Body of pancreas (tissue), 4 donors: ENCODE measurements at regions not wholly inside any gene's neighbourhood (a gene's known extent, or its start where the extent isn't known, plus 50 kb on each side); places are given as distances from the start of the nearest gene placed in this dataset.
A peak's percentile ranks its signal among the peaks of the same experiment; 100 is the strongest.

Experiments used
- ATAC-seq: fragments of 150-250 bp; one replicate; pipeline ENCODE4 v1.9.1; 2016
- DNase-seq, 4 donors: peaks; one replicate each; pipeline ENCODE4 v3.0.0-alpha.2; 2019
- H3K27ac ChIP-seq, 4 donors: fragments of 200-600 bp; sonication (generic); 1 replicate in 3 of 4; 2 replicates in 1 of 4; pipeline versions ENCODE4 v1.5.1 to v1.6.1; 2016 to 2019; ENCODE audit warnings: mild to moderate bottlenecking in 1 of 4, mixed read lengths in 1 of 4, moderate library complexity in 1 of 4
- H3K27me3 ChIP-seq, 2 donors: fragments of 200-600 bp; sonication (generic); one replicate each; pipeline ENCODE4 v1.6.0; 2016; ENCODE audit warnings: mild to moderate bottlenecking in 1 of 2
- H3K36me3 ChIP-seq, 2 donors: fragments of 200-600 bp; sonication (generic); replicated peaks in 1 of 2; 2 replicates each; pipeline ENCODE4 v1.5.1; 2016; ENCODE audit warnings: low read depth in 2 of 2; ENCODE audit not compliant: insufficient read depth in 1 of 2
- H3K4me1 ChIP-seq: fragments of 200-600 bp; sonication (generic); one replicate; pipeline ENCODE4 v1.6.0; 2016
- H3K4me3 ChIP-seq, 2 donors: fragments of 200-600 bp; sonication (generic); 1 replicate in 1 of 2; 2 replicates in 1 of 2; pipeline ENCODE4 v1.5.1; 2016 to 2019
- H3K9me3 ChIP-seq, 3 donors: fragments of 200-600 bp; sonication (generic); 1 replicate in 2 of 3; 2 replicates in 1 of 3; pipeline ENCODE4 v1.5.1; 2016
- POLR2A ChIP-seq, 3 donors: fragments of 450-650 bp; IDR thresholded peaks; one replicate each; pipeline ENCODE4 v1.6.1; 2016; ENCODE audit warnings: antibody characterized with exemption in 3 of 3, mild to moderate bottlenecking in 2 of 3
- WGBS, 2 donors: methylation state at CpG; one replicate each; pipeline ENCODE4 v1.1.5; 2017; 5-methylcytosine and 5-hydroxymethylcytosine counted together
- intact Hi-C: fragments of 100-400 bp; cut with DNase I; formaldehyde crosslinking; loops from one replicate; pipeline ENCODE4 v1.15.1; 2023
- TF ChIP-seq, protein P1 (sequence below), 7 experiments: fragments of 450-650 bp in 4 of 7; fragments of 200-600 bp in 3 of 7; sonication (generic) in 3 of 7; IDR thresholded peaks; one replicate each; pipeline ENCODE4 v1.5.1; 2016 to 2019; ENCODE audit warnings: antibody characterized with exemption in 7 of 7

DNA sequence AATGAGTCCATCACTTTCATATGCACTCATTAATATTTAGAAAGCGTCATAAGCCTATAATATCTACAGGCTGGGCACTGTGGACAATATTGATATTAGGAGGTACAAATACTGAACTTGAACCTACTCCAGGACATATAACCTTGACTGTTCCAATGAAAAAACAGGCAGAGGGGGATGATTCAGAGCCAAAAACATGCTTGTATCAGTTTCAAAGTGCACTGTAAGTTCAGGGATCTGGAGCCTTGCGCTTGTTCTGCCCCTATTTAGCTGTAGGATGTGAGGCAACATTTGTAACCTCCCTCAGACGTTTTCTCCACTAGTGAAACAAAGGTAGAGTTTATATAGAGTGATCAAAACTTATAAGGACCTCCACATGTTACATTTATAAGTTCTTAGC lies 246.1 kb upstream of the GYPC start:
- ATAC-seq, result no peak
- TF ChIP-seq POLR2A (IDR thresholded peaks at IDR 0.05), result no peak
- TF ChIP-seq, protein P1, sequence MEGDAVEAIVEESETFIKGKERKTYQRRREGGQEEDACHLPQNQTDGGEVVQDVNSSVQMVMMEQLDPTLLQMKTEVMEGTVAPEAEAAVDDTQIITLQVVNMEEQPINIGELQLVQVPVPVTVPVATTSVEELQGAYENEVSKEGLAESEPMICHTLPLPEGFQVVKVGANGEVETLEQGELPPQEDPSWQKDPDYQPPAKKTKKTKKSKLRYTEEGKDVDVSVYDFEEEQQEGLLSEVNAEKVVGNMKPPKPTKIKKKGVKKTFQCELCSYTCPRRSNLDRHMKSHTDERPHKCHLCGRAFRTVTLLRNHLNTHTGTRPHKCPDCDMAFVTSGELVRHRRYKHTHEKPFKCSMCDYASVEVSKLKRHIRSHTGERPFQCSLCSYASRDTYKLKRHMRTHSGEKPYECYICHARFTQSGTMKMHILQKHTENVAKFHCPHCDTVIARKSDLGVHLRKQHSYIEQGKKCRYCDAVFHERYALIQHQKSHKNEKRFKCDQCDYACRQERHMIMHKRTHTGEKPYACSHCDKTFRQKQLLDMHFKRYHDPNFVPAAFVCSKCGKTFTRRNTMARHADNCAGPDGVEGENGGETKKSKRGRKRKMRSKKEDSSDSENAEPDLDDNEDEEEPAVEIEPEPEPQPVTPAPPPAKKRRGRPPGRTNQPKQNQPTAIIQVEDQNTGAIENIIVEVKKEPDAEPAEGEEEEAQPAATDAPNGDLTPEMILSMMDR (IDR thresholded peaks at IDR 0.05), result no peak
- no peak for DNase-seq
- intact Hi-C loops, result no loop called here
- Histone ChIP-seq H3K9me3 (no peaks in the 10 kb centered on the region), H3K27me3 (no peaks in the 10 kb centered on the region), H3K4me3 (no peak overlapping the region), H3K36me3 (no peaks in the 10 kb centered on the region), H3K4me1 (peaks cover 11% of the 10 kb centered on the region), H3K27ac (peak overlapping the region in 1 of 4 donors; percentile 2)
- WGBS, 2 donors, result 9 to 13% methylated on average over 3 of the region's 3 CpGs

- H3K9me3 ChIP-seq, result no peaks in the 10 kb centered on the region
- TF ChIP-seq, protein P1 (IDR thresholded peaks at IDR 0.05), result no peak
- no peak for TF ChIP-seq POLR2A (IDR thresholded peaks at IDR 0.05)
- ATAC-seq, result no peak
- WGBS, 2 donors, result 72 to 87% methylated on average over 4 of the region's 4 CpGs
- H3K4me1 ChIP-seq, result peaks cover 11% of the 10 kb centered on the region
- H3K27me3 ChIP-seq, result no peaks in the 10 kb centered on the region
- intact Hi-C loops, result no loop called here
- DNase-seq, result no peak
- H3K4me3 ChIP-seq, result no peak overlapping the region
- H3K36me3 ChIP-seq, result no peaks in the 10 kb centered on the region
- no peak overlapping the region for H3K27ac ChIP-seq
Observed at GRCh38 chr2:126413079-126413478, 242.9 kb upstream of the GYPC start.

DNA sequence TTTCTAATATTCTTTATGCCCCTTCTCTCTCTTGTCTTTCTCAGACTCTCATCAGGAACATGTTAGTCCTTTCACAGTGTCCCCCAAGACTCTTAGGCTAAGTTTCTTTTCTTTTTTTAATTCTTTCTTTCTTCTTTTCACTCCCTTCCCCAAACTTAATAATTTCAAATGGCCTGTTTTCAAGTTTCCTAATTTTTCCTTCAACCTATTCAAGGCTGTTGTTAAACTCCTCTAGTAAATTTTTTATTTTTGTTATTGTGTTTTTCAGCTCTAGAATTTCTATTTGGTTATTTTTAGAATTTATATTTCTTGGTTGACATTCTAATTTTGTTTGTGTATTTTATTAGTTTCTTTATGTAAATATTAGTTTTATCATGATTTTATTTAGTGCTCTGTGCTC lies 236.6 kb upstream of the GYPC start:
- ATAC-seq (no peak), DNase-seq (no peak)
- H3K4me3 ChIP-seq, result no peak overlapping the region
- H3K27ac ChIP-seq, result no peak overlapping the region
- intact Hi-C loops, result no loop called here
- no peaks in the 10 kb centered on the region for H3K4me1 ChIP-seq
- H3K27me3 ChIP-seq, result no peaks in the 10 kb centered on the region
- H3K9me3 ChIP-seq, result no peaks in the 10 kb centered on the region
- H3K36me3 ChIP-seq, result no peaks in the 10 kb centered on the region
- TF ChIP-seq, protein P1 (IDR thresholded peaks at IDR 0.05), result no peak
- TF ChIP-seq POLR2A (IDR thresholded peaks at IDR 0.05), result no peak

DNA sequence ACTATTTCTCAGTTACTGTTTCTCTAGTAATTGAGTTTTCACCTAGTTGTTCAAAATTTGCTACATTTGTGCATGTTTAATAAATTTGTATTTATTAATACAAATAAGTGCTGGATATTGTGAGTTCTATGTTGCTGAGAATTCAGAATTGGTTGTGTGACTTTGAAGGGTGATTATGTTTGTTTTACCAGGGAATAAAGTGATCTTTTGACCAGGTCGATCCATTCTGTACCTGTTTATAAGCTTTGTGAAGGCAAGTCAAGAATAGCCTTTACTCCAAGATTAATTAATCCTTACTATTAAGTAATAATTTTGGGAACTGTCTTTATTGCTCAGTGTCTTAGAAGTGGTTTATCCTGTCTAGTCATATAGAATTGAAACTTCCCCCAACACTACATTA lies 230.0 kb upstream of the GYPC start:
- H3K27me3 ChIP-seq, result no peaks in the 10 kb centered on the region
- WGBS, 2 donors, result 55 to 61% methylated on average over 1 of the region's 1 CpG
- ATAC-seq, result no peak
- no peak for DNase-seq
- H3K9me3 ChIP-seq, result no peaks in the 10 kb centered on the region
- no peak for TF ChIP-seq POLR2A (IDR thresholded peaks at IDR 0.05)
- TF ChIP-seq, protein P1 (IDR thresholded peaks at IDR 0.05), result no peak
- intact Hi-C loops, result no loop called here
- H3K36me3 ChIP-seq, result no peaks in the 10 kb centered on the region
- no peak overlapping the region for H3K4me3 ChIP-seq
- H3K27ac ChIP-seq, result no peak overlapping the region
- H3K4me1 ChIP-seq, result no peaks in the 10 kb centered on the region

DNA sequence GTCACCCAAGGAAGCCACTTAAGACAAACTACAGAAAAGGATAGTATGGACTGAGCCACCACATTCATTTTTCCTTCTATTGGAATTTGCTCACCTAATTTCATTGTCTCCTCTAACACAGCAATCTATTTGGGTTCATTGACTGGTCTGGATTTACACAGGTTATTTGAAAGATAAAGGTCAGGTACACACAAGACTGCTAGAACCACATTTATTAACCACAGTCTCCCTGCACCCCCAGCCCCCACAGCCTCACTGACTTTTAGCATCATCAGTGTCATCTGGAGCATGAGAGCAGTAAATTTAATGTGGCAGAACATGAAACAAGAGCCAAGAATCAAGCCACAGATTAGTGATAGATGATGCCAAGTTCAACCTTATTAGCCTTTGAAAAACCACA lies 226.9 kb upstream of the GYPC start:
- Histone ChIP-seq H3K27ac (no peak overlapping the region), H3K27me3 (no peaks in the 10 kb centered on the region), H3K4me1 (no peaks in the 10 kb centered on the region), H3K9me3 (no peaks in the 10 kb centered on the region), H3K4me3 (no peak overlapping the region), H3K36me3 (no peaks in the 10 kb centered on the region)
- DNase-seq (no peak), ATAC-seq (no peak)
- no peak for TF ChIP-seq POLR2A (IDR thresholded peaks at IDR 0.05)
- TF ChIP-seq, protein P1 (IDR thresholded peaks at IDR 0.05), result no peak
- intact Hi-C loops, result no loop called here
